GM18870 (cell line): ENCODE measurements at regions not wholly inside any gene's neighbourhood (a gene's known extent, or its start where the extent isn't known, plus 50 kb on each side); places are given as distances from the start of the nearest gene placed in this dataset.
"Not testable (repeated sequence)": the region's sequence is repeated elsewhere in the genome, so short reads cannot be mapped to it uniquely, and the experiment has no call there.

Source experiments
- ATAC-seq: cut with Tn5 transposase; IDR thresholded peaks from one replicate; pipeline ENCODE4 v1.9.1; 2021; ENCODE audit warnings: moderate library complexity; ENCODE audit not compliant: unreplicated experiment

GRCh38 chr4:116055857-116056827 is 942.7 kb upstream of the NDST4 start:
- ATAC-seq = no peak

DNA sequence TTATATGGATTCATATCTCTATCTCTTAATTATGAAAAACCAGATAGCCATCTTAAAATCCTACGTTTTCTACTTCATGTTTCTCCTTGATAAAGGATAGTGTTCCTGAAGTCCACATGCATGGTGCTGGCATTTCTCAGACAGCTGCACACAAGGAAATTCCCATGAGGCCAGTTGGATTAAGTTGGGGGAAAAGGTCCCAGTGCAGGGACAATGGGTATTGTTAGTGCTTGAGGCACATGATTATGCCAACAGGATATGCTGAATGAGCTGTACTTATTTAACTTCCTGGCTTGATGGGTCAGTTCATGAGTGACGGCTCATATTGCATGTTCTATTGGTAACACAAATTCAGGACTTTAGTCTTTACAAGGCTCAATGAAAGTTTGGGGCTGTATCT is 913.9 kb upstream of the NDST4 start:
- ATAC-seq = no peak

DNA sequence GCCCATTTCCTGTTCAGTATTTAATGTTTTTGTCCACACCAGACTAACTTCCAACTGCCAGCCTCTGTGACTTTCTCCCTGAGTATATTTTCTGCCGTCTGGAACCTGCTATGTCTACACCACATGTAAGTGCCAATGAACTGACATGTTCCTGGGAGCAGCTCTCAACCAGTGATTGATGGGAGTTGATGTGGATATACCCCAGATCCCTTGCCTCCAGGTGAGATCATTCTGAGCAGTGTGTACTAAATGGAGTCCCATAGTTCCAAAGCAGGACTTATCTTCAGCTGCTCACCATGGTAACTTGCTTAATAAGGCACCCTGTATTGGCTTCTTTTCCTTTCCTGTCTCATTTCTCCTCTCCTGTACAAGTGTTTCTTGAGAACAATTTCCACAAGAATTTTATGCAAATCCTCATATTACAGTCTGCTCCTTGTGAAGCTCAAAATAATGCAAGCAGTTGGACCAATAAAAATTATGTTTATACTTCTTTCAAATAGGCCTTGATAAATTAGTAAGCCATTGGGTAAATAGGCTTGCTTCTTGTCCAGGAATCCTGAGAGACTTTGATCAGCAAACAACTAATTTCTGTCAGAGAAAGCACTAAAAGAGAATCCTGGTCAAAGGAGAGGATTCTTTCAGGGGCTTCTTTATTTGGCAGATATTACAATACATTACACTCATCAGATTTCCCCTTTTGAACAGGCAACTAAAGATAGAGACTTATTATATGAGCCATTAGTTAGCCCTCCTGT is 911.7 kb upstream of the NDST4 start:
- ATAC-seq = no peak

- ATAC-seq = no peak
Measured at GRCh38 chr4:116023049-116023448, 909.6 kb upstream of the NDST4 start.

- ATAC-seq = no peak
Measured at GRCh38 chr4:116020141-116020722, 906.8 kb upstream of the NDST4 start.

DNA sequence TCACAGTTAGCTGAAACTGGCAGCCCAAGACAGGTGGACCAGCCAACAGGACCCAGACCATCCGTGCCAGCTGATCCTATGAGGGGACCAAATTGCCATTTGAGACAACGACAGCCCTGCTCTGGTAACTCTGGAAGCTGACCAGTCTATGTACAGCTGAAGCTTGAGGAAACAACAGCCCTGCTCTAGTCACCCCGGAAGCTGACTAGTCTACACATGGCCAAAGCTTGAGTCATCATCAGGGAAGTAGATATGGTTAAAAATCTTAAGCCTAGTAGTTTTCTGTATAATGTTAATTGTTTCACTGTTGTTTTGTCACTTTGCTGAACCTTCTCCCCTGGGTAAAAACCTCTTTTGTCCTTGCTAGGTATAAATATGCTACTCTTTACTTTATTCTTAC is 905.4 kb upstream of the NDST4 start:
- no peak for ATAC-seq

DNA sequence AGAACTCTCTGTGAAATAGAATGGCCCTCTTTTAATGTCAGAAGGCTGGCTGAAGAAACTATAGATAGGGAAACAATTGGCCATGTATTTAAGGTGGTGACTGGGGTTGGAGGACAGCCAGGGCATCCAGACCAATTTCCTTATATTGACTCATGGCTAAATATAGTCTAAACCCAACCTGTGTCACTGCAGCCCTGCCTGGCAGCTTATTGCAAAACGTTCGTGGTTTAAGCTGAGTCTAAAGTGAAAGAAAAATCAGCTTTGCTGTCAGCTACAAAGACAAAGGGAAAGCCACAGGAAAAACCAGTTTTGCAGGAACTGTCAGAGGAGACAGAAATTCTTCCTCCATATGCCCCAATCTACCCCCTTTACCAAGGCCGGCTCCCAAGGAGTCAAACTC is 902.8 kb upstream of the NDST4 start:
- no peak for ATAC-seq

DNA sequence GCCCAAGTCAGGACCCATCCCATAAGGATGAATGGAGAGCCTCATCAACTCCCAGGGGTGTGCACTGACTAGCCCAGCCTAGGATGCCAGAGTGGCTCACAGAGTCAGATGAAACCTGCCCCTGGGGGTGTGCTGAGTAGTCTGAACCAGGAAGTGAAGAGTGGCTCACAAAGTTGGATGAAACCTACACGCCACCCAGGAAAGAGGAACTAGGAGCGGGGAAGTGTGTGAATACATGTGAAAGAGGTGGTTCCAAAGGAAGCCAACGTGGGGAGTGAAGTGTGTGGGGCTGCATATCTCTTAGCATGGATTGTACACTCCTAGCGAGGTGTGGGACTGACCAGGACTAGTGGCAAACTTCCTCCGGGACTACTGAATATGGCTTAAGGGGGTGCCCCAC is 902.1 kb upstream of the NDST4 start:
- no peak for ATAC-seq

GRCh38 chr4:116015062-116015461 is 901.6 kb upstream of the NDST4 start:
- no peak for ATAC-seq

- ATAC-seq = no peak
Measured at GRCh38 chr4:116010923-116011322, 897.5 kb upstream of the NDST4 start.

DNA sequence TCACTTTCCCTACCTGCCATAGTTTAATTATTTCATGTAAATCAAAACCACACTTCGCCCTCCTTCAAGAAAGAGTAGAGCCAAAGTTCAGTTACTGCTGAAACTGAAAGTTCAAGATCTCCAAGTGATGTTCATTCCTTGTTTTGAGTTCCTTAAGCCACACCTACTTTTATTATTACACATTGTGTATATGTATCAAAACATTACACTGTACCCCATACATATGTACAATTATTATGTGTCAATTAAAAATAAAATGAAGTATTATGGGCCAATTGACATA is 892.3 kb upstream of the NDST4 start:
- peak; percentile 35 for ATAC-seq

DNA sequence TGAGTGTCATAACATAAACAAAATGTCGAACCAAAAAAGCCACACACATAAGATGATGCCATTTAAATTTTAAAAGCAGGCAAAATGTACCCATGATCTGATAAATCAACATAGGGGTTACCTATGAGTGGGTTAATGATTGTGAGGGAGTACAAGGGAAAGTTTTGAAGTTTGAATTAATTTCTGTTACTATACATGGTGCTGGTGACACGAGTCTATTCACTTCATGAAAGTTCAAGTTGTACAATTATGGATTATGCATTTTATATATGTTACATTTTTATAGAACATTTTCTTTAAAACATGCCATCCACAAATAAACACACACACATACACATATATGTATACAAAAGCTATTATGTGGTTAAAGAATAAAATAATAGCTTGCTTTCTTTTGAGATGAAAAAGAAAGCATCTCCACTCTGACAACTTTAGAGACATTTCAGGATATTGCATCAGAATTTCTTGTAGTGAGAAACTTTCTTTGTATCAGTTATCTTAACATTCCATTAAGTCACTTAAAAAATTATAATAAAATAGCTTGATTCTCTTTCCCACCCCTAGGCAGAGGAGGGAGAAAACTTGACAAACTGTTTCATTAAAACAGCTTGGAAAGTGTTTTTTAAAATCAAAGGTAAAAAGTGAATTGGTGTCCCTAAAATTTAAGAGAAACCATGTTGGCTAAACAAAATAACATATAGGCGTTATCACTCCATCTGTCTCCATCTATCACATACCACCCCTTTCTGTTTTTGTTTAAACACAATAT is 891.8 kb upstream of the NDST4 start:
- no peak for ATAC-seq

GRCh38 chr4:116001291-116001690 is 887.9 kb upstream of the NDST4 start:
- ATAC-seq = no peak

GRCh38 chr4:115986573-115986972 is 873.2 kb upstream of the NDST4 start:
- no peak for ATAC-seq

DNA sequence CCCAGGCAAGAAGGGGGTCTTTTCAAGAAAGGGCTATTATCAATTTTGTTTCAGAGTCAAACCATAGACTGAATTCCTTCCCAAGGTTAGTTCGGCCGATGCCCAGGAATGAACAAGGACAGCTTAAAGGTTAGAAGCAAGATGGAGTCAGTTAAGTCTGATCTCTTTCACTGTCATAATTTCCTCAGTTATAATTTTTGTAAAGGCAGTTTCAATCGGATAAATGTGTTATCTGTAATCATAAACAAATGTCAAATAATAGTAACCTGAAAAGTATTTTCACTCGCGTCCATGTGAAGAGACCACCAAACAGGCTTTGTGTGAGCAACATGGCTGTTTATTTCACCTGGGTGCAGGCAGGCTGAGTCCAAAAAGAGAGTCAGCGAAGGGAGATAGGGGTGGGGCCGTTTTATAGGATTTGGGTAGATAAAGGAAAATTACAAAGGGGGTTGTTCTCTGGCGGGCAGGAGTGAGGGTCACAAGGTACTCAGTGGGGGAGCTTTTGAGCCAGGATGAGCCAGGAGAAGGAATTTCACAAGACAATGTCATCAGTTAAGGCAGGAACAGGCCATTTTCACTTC is 862.1 kb upstream of the NDST4 start:
- not testable (repeated sequence) for ATAC-seq

- no peak for ATAC-seq
Measured at GRCh38 chr4:115973768-115974167, 860.3 kb upstream of the NDST4 start.

DNA sequence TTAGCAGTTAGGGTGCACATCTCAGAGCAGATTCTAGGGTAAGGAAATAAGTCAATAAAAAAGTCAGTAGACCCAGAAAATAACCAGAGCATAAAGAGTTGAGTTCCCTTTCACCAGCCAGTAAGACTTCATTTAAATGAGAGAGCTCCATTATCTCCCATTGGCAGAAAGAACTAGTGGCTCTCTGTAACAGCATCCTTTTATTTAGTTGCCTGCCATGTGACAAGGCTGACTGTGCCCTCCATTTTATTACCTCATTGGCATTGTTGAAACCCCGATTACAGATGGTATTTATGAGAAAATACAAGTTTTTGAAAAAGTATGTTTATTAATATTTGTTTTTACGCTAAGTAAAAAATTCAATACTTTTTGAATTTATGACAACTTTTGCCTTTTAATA is 859.5 kb upstream of the NDST4 start:
- no peak for ATAC-seq

DNA sequence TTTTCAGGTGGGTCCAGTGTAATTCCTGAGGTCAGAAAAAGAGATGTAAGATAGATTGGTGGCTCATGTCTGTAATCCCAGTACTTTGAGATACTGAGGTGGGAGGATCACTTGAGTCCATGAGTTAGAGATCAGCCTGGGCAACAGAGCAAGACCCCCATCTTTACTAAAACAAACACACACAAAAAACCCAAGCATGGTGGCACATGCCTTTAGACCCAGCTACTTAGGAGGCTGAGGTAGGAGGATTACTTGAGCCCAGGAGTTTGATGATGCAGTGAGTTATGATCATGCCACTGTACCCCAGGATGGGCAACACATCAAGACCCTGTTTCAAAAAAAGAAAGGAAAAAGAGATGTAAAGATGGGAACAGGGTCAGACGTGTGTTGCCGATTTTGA is 857.4 kb upstream of the NDST4 start:
- ATAC-seq = no peak

GRCh38 chr4:115969756-115970155 is 856.3 kb upstream of the NDST4 start:
- ATAC-seq = no peak

- no peak for ATAC-seq
Measured at GRCh38 chr4:115965588-115965987, 852.2 kb upstream of the NDST4 start.
